Natural killer cell (primary cell): ENCODE measurements at regions not wholly inside any gene's neighbourhood (a gene's known extent, or its start where the extent isn't known, plus 50 kb on each side); places are given as distances from the start of the nearest gene placed in this dataset.

Source experiments
- ATAC-seq, 3 donors: fragments of 150-1000 bp in 2 of 3; fragments of 200-7000 bp in 1 of 3; cut with Tn5 transposase; 1 replicate in 1 of 3; 2 replicates in 2 of 3; pipeline ENCODE4 v1.10.0; 2021; ENCODE audit warnings: mild to moderate bottlenecking in 2 of 3, moderate library complexity in 2 of 3
- DNase-seq, 2 donors: peaks; one replicate each; pipeline versions ENCODE4 v3.0.0 to v3.0.0-alpha.2; 2013 to 2021; ENCODE audit warnings: mixed read lengths in 1 of 2
- H3K27ac ChIP-seq: one replicate; pipeline ENCODE4 v1.5.1; 2013; ENCODE audit warnings: mild to moderate bottlenecking, low read length
- H3K27me3 ChIP-seq: one replicate; pipeline ENCODE4 v1.6.1; 2013; ENCODE audit warnings: low read length; ENCODE audit not compliant: control insufficient read depth, insufficient read depth
- H3K36me3 ChIP-seq: one replicate; pipeline ENCODE4 v1.6.1; 2013; ENCODE audit warnings: low read length; ENCODE audit not compliant: control insufficient read depth, insufficient read depth
- H3K4me1 ChIP-seq: one replicate; pipeline ENCODE4 v1.6.1; 2013; ENCODE audit warnings: low read length; ENCODE audit not compliant: control insufficient read depth, insufficient read depth
- H3K4me3 ChIP-seq: one replicate; pipeline ENCODE4 v1.5.1; 2013; ENCODE audit warnings: low read length
- H3K9me3 ChIP-seq: one replicate; pipeline ENCODE4 v1.6.1; 2013; ENCODE audit warnings: low read length; ENCODE audit not compliant: control insufficient read depth, insufficient read depth
- H3K27ac Mint-ChIP-seq, 2 donors: one replicate each; pipeline ENCODE4 v1.8.0; 2022; ENCODE audit warnings: mild to moderate bottlenecking in 2 of 2, mixed read lengths in 2 of 2, moderate library complexity in 1 of 2
- H3K27me3 Mint-ChIP-seq, 2 donors: one replicate each; pipeline ENCODE4 v1.8.0; 2022; ENCODE audit warnings: low read depth in 2 of 2, mixed read lengths in 2 of 2
- H3K36me3 Mint-ChIP-seq: one replicate; pipeline ENCODE4 v1.8.0; 2022; ENCODE audit warnings: mixed read lengths
- H3K4me1 Mint-ChIP-seq, 2 donors: one replicate each; pipeline ENCODE4 v1.8.0; 2022; ENCODE audit warnings: mixed read lengths in 2 of 2
- H3K4me3 Mint-ChIP-seq: one replicate; pipeline ENCODE4 v1.8.0; 2022; ENCODE audit warnings: mild to moderate bottlenecking, moderate library complexity, mixed read lengths
- H3K9me3 Mint-ChIP-seq, 2 donors: one replicate each; pipeline ENCODE4 v1.8.0; 2022; ENCODE audit warnings: mixed read lengths in 2 of 2
- WGBS: methylation state at CpG from one replicate; pipeline ENCODE4 v1.1.7; 2013; ENCODE audit warnings: missing lambda C conversion rate; ENCODE audit not compliant: insufficient coverage; 5-methylcytosine and 5-hydroxymethylcytosine counted together
- intact Hi-C: fragments of 100-400 bp; cut with micrococcal nuclease; formaldehyde crosslinking; loops from one replicate; pipeline ENCODE4 v1.14.2; 2022
- TF ChIP-seq, protein P1 (sequence below): fragments of 200-600 bp; IDR thresholded peaks from one replicate; pipeline ENCODE4 v1.8.0; 2022; ENCODE audit warnings: antibody characterized with exemption

- H3K4me1 Mint-ChIP-seq: no peaks in the 10 kb centered on the region
- H3K4me3 ChIP-seq: no peak overlapping the region
Observed at GRCh38 chr1:222079566-222079965, 337.7 kb upstream of the DUSP10 start.

GRCh38 chr1:222077206-222077605 is 335.3 kb upstream of the DUSP10 start:
- Mint-ChIP-seq H3K27me3 (peaks cover 0 to 22% of the 10 kb centered on the region in 2 donors), H3K9me3 (no peaks in the 10 kb centered on the region), H3K27ac (no peak overlapping the region), H3K4me1 (no peaks in the 10 kb centered on the region), H3K36me3 (no peaks in the 10 kb centered on the region), H3K4me3 (no peak overlapping the region)
- DNase-seq (no peak), ATAC-seq (no peak)
- Histone ChIP-seq H3K36me3 (no peaks in the 10 kb centered on the region), H3K4me3 (no peak overlapping the region), H3K27me3 (no peaks in the 10 kb centered on the region), H3K27ac (no peak overlapping the region), H3K4me1 (no peaks in the 10 kb centered on the region), H3K9me3 (no peaks in the 10 kb centered on the region)
- WGBS: 90% methylated on average over 2 of the region's 2 CpGs
- intact Hi-C loops: no loop called here
- TF ChIP-seq, protein P1, sequence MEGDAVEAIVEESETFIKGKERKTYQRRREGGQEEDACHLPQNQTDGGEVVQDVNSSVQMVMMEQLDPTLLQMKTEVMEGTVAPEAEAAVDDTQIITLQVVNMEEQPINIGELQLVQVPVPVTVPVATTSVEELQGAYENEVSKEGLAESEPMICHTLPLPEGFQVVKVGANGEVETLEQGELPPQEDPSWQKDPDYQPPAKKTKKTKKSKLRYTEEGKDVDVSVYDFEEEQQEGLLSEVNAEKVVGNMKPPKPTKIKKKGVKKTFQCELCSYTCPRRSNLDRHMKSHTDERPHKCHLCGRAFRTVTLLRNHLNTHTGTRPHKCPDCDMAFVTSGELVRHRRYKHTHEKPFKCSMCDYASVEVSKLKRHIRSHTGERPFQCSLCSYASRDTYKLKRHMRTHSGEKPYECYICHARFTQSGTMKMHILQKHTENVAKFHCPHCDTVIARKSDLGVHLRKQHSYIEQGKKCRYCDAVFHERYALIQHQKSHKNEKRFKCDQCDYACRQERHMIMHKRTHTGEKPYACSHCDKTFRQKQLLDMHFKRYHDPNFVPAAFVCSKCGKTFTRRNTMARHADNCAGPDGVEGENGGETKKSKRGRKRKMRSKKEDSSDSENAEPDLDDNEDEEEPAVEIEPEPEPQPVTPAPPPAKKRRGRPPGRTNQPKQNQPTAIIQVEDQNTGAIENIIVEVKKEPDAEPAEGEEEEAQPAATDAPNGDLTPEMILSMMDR: no peak

More at GRCh38 chr1:222079566-222079965, 337.7 kb upstream of the DUSP10 start:
- no peaks in the 10 kb centered on the region for H3K36me3 ChIP-seq
- intact Hi-C loops: no loop called here
- TF ChIP-seq, protein P1: no peak
- H3K36me3 Mint-ChIP-seq: no peaks in the 10 kb centered on the region
- no peak overlapping the region for H3K27ac ChIP-seq
- no peaks in the 10 kb centered on the region for H3K27me3 ChIP-seq
- no peak overlapping the region for H3K27ac Mint-ChIP-seq
- H3K27me3 Mint-ChIP-seq: peaks cover 0 to 16% of the 10 kb centered on the region in 2 donors
- DNase-seq: no peak
- H3K9me3 Mint-ChIP-seq: no peaks in the 10 kb centered on the region
- no peak overlapping the region for H3K4me3 Mint-ChIP-seq
- ATAC-seq: no peak
- 93% methylated on average over 1 of the region's 1 CpG for WGBS
- no peaks in the 10 kb centered on the region for H3K9me3 ChIP-seq
- H3K4me1 ChIP-seq: no peaks in the 10 kb centered on the region

- intact Hi-C loops: no loop called here
- no peak for ATAC-seq
- H3K27ac ChIP-seq: no peak overlapping the region
Observed at GRCh38 chr1:222074317-222074716, 332.4 kb upstream of the DUSP10 start.

More at GRCh38 chr1:222074317-222074716, 332.4 kb upstream of the DUSP10 start:
- TF ChIP-seq, protein P1: no peak
- no peaks in the 10 kb centered on the region for H3K4me1 ChIP-seq
- H3K9me3 ChIP-seq: no peaks in the 10 kb centered on the region
- Mint-ChIP-seq H3K4me1 (no peaks in the 10 kb centered on the region), H3K4me3 (no peak overlapping the region), H3K9me3 (no peaks in the 10 kb centered on the region), H3K27me3 (peaks cover 0 to 10% of the 10 kb centered on the region in 2 donors), H3K36me3 (no peaks in the 10 kb centered on the region), H3K27ac (no peak overlapping the region)
- H3K36me3 ChIP-seq: no peaks in the 10 kb centered on the region
- no peak for DNase-seq
- no peaks in the 10 kb centered on the region for H3K27me3 ChIP-seq
- WGBS: 70% methylated on average over 1 of the region's 1 CpG
- H3K4me3 ChIP-seq: no peak overlapping the region
